GM12875 (cell line): ENCODE measurements at regions not wholly inside any gene's neighbourhood (a gene's known extent, or its start where the extent isn't known, plus 50 kb on each side); places are given as distances from the start of the nearest gene placed in this dataset.

ENCODE experiments used
- H3K4me3 ChIP-seq: one replicate; pipeline ENCODE4 v1.5.1; 2011; ENCODE audit warnings: low read depth, low read length, control low read depth
- CTCF ChIP-seq: IDR thresholded peaks from 2 replicates; pipeline ENCODE4 v1.5.1; 2011; ENCODE audit warnings: low read depth, mild to moderate bottlenecking, control low read depth, inconsistent platforms, low read length, moderate library complexity, borderline replicate concordance; ENCODE audit not compliant: insufficient read depth

- no peak for TF ChIP-seq CTCF
- no peak overlapping the region for H3K4me3 ChIP-seq
Measured at GRCh38 chr1:59164371-59164770, 132.5 kb upstream of the FGGY start.

DNA sequence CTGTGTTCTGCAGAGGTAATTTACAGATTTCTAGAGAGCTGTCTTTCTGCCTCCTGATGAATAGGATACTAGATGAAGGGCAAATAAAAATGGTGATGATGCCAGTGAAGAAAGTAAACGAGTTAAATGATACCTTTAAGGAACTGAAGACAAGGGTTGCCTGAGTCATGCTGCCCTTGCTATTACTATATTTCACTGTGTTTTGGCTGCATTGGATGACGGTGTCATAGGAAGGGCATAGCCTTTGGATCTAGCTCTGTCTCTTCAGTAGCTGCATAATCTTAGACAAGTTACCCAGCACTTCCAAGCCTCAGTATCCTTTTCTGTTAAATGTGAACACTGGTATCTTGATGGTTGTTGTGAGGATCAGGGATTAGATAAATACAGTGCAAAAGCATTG lies 131.5 kb upstream of the FGGY start:
- TF ChIP-seq CTCF: no peak
- H3K4me3 ChIP-seq: no peak overlapping the region

GRCh38 chr1:59169703-59170102 lies 127.2 kb upstream of the FGGY start:
- no peak for TF ChIP-seq CTCF
- H3K4me3 ChIP-seq: no peak overlapping the region

DNA sequence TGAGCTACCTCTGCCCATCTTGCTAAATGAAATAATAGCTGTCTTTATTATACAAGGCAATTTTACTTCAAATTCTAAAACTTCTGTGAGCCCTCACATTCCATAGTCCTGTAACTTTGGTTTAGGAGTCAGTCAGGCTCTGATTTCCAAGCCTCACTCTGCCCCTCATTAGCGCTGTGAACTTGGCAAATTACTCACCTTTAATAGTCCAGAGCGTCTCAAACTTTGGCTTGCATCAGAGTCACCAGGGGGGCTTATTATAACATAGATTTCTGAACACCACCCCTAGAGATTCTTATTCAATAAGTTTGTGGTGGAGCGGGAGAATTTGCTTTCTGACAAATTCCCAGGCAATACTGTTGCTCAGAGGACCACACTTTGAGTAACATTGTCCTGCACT lies 126.2 kb upstream of the FGGY start:
- H3K4me3 ChIP-seq: no peak overlapping the region
- TF ChIP-seq CTCF: no peak

DNA sequence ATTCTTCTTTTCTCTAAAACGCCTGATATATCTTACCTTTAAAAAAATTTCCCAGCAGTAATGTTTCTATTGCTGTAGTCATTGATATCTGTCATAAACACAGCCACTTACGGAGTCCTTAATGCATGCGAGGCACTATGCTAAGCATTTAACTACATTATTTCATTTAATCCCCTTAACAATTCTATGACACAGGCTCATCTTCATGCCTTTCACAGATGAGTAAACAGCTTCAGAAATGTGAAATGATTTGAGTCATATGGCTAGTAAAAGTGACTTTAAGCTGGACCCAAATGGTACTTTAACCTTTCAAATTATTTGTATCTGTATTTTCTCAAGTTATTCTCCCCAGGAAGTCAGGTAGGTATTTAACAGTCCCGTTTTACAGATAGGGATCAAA lies 125.1 kb upstream of the FGGY start:
- no peak for TF ChIP-seq CTCF
- no peak overlapping the region for H3K4me3 ChIP-seq

GRCh38 chr1:59172693-59173092 lies 124.2 kb upstream of the FGGY start:
- H3K4me3 ChIP-seq: no peak overlapping the region
- no peak for TF ChIP-seq CTCF

- no peak for TF ChIP-seq CTCF
- H3K4me3 ChIP-seq: no peak overlapping the region
Measured at GRCh38 chr1:59173721-59174120, 123.2 kb upstream of the FGGY start.
